ENCODE measurements at regions not wholly inside any gene's neighbourhood (a gene's known extent, or its start where the extent isn't known, plus 50 kb on each side); places are given as distances from the start of the nearest gene placed in this dataset.

DNA sequence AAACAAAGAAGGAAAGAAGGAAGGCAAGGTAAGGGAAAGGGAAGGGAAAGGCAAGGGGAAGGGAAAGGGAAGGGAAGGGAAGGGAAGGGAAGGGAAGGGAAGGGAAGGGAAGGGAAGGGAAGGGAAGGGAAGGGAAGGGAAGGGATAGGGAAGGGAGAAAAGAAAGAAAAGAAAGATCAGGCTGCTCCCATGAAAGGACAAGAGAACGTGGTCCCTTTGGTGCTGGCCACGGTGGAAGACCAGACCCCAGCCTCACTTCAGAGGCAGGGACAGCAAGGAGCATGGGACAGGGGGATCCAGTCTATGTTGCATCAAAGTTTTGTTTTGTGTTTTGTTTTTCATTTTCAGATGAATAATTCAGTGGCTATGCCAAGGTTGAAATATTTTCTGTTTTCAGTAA is 111.4 kb upstream of the IGF1R start:
- H3K4me2 ChIP-seq (ENCODE audit: low read length), result no peak overlapping the region
- H3K36me3 ChIP-seq (ENCODE audit: insufficient read depth, low read length), result no peaks in the 10 kb centered on the region
- no peak for TF ChIP-seq EZH2 (IDR thresholded peaks at IDR 0.05; ENCODE audit: borderline replicate concordance, low read length)
- TF ChIP-seq, protein P1, sequence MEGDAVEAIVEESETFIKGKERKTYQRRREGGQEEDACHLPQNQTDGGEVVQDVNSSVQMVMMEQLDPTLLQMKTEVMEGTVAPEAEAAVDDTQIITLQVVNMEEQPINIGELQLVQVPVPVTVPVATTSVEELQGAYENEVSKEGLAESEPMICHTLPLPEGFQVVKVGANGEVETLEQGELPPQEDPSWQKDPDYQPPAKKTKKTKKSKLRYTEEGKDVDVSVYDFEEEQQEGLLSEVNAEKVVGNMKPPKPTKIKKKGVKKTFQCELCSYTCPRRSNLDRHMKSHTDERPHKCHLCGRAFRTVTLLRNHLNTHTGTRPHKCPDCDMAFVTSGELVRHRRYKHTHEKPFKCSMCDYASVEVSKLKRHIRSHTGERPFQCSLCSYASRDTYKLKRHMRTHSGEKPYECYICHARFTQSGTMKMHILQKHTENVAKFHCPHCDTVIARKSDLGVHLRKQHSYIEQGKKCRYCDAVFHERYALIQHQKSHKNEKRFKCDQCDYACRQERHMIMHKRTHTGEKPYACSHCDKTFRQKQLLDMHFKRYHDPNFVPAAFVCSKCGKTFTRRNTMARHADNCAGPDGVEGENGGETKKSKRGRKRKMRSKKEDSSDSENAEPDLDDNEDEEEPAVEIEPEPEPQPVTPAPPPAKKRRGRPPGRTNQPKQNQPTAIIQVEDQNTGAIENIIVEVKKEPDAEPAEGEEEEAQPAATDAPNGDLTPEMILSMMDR (IDR thresholded peaks at IDR 0.05; ENCODE audit: low read length), result no peak
- H4K20me1 ChIP-seq (ENCODE audit: insufficient read depth, low read length), result no peaks in the 10 kb centered on the region
- no peak overlapping the region for H3K9ac ChIP-seq (ENCODE audit: low read length)
- no peaks in the 10 kb centered on the region for H3K9me3 ChIP-seq (ENCODE audit: low read length)
- no peak overlapping the region for H2AFZ ChIP-seq (ENCODE audit: low read length)
- no peak overlapping the region for H3K4me3 ChIP-seq (ENCODE audit: low read depth, low read length, poor library complexity, severe bottlenecking)
- H3K4me1 ChIP-seq (ENCODE audit: insufficient read depth, low read length, severe bottlenecking), result no peaks in the 10 kb centered on the region
- no peaks in the 10 kb centered on the region; the same call in 1 of the 2 replicates for H3K27me3 ChIP-seq (ENCODE audit: insufficient read depth, low read length)
- H3K79me2 ChIP-seq (ENCODE audit: insufficient read depth, low read length), result no peaks in the 10 kb centered on the region
- H3F3A ChIP-seq (ENCODE audit: insufficient read depth, low read length), result no peaks in the 10 kb centered on the region
- H3K9me2 ChIP-seq (ENCODE audit: low read depth, low read length), result no peaks in the 10 kb centered on the region
- H3K27ac ChIP-seq (ENCODE audit: low read depth, low read length, poor library complexity, severe bottlenecking), result no peak overlapping the region

DNA sequence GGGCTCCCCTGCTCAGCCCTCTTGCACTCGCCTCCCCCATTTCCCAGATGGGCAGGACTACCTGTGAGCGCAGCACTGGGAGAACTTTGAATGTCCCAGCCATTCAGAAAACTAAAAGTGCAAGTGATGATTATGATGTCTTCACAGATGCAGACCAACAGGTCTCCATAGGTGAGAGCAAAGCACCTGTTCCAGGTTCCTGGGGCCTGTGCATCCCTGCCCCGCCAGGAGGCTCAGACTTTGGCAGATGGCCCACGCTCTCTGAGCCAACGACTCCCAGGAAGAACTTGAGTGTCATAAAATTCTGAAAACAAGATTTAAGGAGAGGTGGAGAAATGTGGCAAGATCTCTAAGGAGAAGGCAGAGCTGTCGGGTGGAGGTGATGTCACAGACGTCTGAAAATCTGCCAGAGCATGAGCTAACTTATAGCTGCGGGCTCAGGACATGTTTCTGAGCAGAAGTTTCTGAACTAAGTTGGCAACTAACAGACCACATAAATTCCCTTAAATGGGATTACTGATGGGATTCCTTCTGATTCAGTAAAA is 110.8 kb upstream of the IGF1R start:
- Histone ChIP-seq H3F3A (ENCODE audit: insufficient read depth, low read length) (no peaks in the 10 kb centered on the region), H2AFZ (ENCODE audit: low read length) (no peak overlapping the region), H3K36me3 (ENCODE audit: insufficient read depth, low read length) (no peaks in the 10 kb centered on the region), H3K9me3 (ENCODE audit: low read length) (no peaks in the 10 kb centered on the region), H3K9ac (ENCODE audit: low read length) (no peak overlapping the region), H4K20me1 (ENCODE audit: insufficient read depth, low read length) (no peaks in the 10 kb centered on the region), H3K9me2 (ENCODE audit: low read depth, low read length) (no peaks in the 10 kb centered on the region), H3K4me2 (ENCODE audit: low read length) (no peak overlapping the region), H3K27me3 (ENCODE audit: insufficient read depth, low read length) (no peaks in the 10 kb centered on the region; the same call in 1 of the 2 replicates), H3K27ac (ENCODE audit: low read depth, low read length, poor library complexity, severe bottlenecking) (no peak overlapping the region), H3K4me3 (ENCODE audit: low read depth, low read length, poor library complexity, severe bottlenecking) (no peak overlapping the region), H3K4me1 (ENCODE audit: insufficient read depth, low read length, severe bottlenecking) (no peaks in the 10 kb centered on the region), H3K79me2 (ENCODE audit: insufficient read depth, low read length) (no peaks in the 10 kb centered on the region)
- TF ChIP-seq, protein P1 (IDR thresholded peaks at IDR 0.05; ENCODE audit: low read length), result no peak
- no peak for TF ChIP-seq EZH2 (IDR thresholded peaks at IDR 0.05; ENCODE audit: borderline replicate concordance, low read length)

GRCh38 chr15:98541519-98541918 is 106.8 kb upstream of the IGF1R start:
- Histone ChIP-seq H3K9me2 (ENCODE audit: low read depth, low read length) (no peaks in the 10 kb centered on the region), H4K20me1 (ENCODE audit: insufficient read depth, low read length) (no peaks in the 10 kb centered on the region), H3K9me3 (ENCODE audit: low read length) (no peaks in the 10 kb centered on the region), H3K4me3 (ENCODE audit: low read depth, low read length, poor library complexity, severe bottlenecking) (no peak overlapping the region), H3K27ac (ENCODE audit: low read depth, low read length, poor library complexity, severe bottlenecking) (no peak overlapping the region), H3F3A (ENCODE audit: insufficient read depth, low read length) (no peaks in the 10 kb centered on the region), H3K4me1 (ENCODE audit: insufficient read depth, low read length, severe bottlenecking) (no peaks in the 10 kb centered on the region), H3K36me3 (ENCODE audit: insufficient read depth, low read length) (no peaks in the 10 kb centered on the region), H3K79me2 (ENCODE audit: insufficient read depth, low read length) (no peaks in the 10 kb centered on the region), H3K27me3 (ENCODE audit: insufficient read depth, low read length) (no peaks in the 10 kb centered on the region; the same call in 1 of the 2 replicates), H2AFZ (ENCODE audit: low read length) (no peak overlapping the region), H3K4me2 (ENCODE audit: low read length) (no peak overlapping the region), H3K9ac (ENCODE audit: low read length) (no peak overlapping the region)
- TF ChIP-seq, protein P1 (IDR thresholded peaks at IDR 0.05; ENCODE audit: low read length), result no peak
- TF ChIP-seq EZH2 (IDR thresholded peaks at IDR 0.05; ENCODE audit: borderline replicate concordance, low read length), result no peak
